SK-N-SH treated with all-trans-retinoic acid at 6 μM for 48 hours (cell line): ENCODE measurements at regions not wholly inside any gene's neighbourhood (a gene's known extent, or its start where the extent isn't known, plus 50 kb on each side); places are given as distances from the start of the nearest gene placed in this dataset.

Experiments used
- BACH2 ChIP-seq: fragments of 250-450 bp; sonication (Bioruptor Pico); IDR thresholded peaks from 2 replicates; pipeline ENCODE4 v1.9.0; 2021; ENCODE audit warnings: mild to moderate bottlenecking, borderline replicate concordance
- CSDC2 ChIP-seq: fragments of 250-450 bp; sonication (Bioruptor Pico); IDR thresholded peaks from 2 replicates; pipeline ENCODE4 v1.5.0; 2020; ENCODE audit warnings: mild to moderate bottlenecking, moderate library complexity
- GLIS3 ChIP-seq: fragments of 250-450 bp; sonication (Bioruptor Pico); IDR thresholded peaks from 2 replicates; pipeline ENCODE4 v1.5.0; 2020; ENCODE audit warnings: mild to moderate bottlenecking, moderate library complexity
- OSR1 ChIP-seq: fragments of 250-450 bp; sonication (Bioruptor Pico); IDR thresholded peaks from 2 replicates; pipeline ENCODE4 v1.8.0; 2022; ENCODE audit warnings: moderate library complexity, mild to moderate bottlenecking, inconsistent platforms
- PATZ1 ChIP-seq: fragments of 250-450 bp; sonication (Bioruptor Pico); IDR thresholded peaks from 2 replicates; pipeline ENCODE4 v1.8.0; 2020; ENCODE audit warnings: mild to moderate bottlenecking, moderate library complexity, borderline replicate concordance
- RARB ChIP-seq: fragments of 250-450 bp; sonication (Bioruptor Pico); IDR thresholded peaks from 2 replicates; pipeline ENCODE4 v1.8.0; 2021; ENCODE audit warnings: mild to moderate bottlenecking, moderate library complexity
- SNAI2 ChIP-seq: fragments of 250-450 bp; sonication (Bioruptor Pico); IDR thresholded peaks from 2 replicates; pipeline ENCODE4 v1.5.0; 2020; ENCODE audit warnings: mild to moderate bottlenecking, moderate library complexity
- TOX ChIP-seq: fragments of 250-450 bp; sonication (Bioruptor Pico); IDR thresholded peaks from 2 replicates; pipeline ENCODE4 v1.8.0; 2021; ENCODE audit warnings: mild to moderate bottlenecking, moderate library complexity, borderline replicate concordance
- ZFP30 ChIP-seq: fragments of 450-650 bp; formaldehyde crosslinking; IDR thresholded peaks from 2 replicates; pipeline ENCODE4 v1.5.0; 2022; ENCODE audit warnings: mild to moderate bottlenecking, moderate library complexity

- TF ChIP-seq SNAI2 (CRISPR knock-in tag) (no peak), TOX (CRISPR knock-in tag) (no peak), GLIS3 (no peak), PATZ1 (CRISPR knock-in tag) (no peak), BACH2 (CRISPR knock-in tag) (no peak), ZFP30 (no peak), RARB (no peak), OSR1 (CRISPR knock-in tag) (no peak), CSDC2 (CRISPR knock-in tag) (no peak)
Measured at GRCh38 chr18:79596446-79597175, 83.0 kb upstream of the CTDP1 start.
